Fibroblast of lung (primary cell): ENCODE measurements at regions not wholly inside any gene's neighbourhood (a gene's known extent, or its start where the extent isn't known, plus 50 kb on each side); places are given as distances from the start of the nearest gene placed in this dataset.
A peak's percentile ranks its signal among the peaks of the same experiment; 100 is the strongest.

Experiments used
- DNase-seq, 2 donors: peaks; one replicate each; pipeline versions ENCODE4 v3.0.0 to v3.0.0-alpha.2; 2010; ENCODE audit warnings: low read depth in 2 of 2
- H2AFZ ChIP-seq: 2 replicates; pipeline ENCODE4 v1.5.1; 2012; ENCODE audit warnings: low read length, control low read depth, inconsistent platforms
- H3K27ac ChIP-seq: 2 replicates; pipeline ENCODE4 v1.5.1; 2011; ENCODE audit warnings: low read length, control low read depth; ENCODE audit not compliant: insufficient read depth
- H3K27me3 ChIP-seq: 2 replicates; pipeline ENCODE4 v1.5.1; 2011; ENCODE audit warnings: mild to moderate bottlenecking, low read length; ENCODE audit not compliant: control insufficient read depth, insufficient read depth
- H3K36me3 ChIP-seq: 2 replicates; pipeline ENCODE4 v1.5.1; 2011; ENCODE audit warnings: low read length; ENCODE audit not compliant: control insufficient read depth, insufficient read depth
- H3K4me1 ChIP-seq: 2 replicates; pipeline ENCODE4 v1.5.1; 2011; ENCODE audit warnings: low read length; ENCODE audit not compliant: control insufficient read depth, insufficient read depth; ENCODE audit errors: extremely low read depth
- H3K4me2 ChIP-seq: 2 replicates; pipeline ENCODE4 v1.5.1; 2011; ENCODE audit warnings: low read length, control low read depth; ENCODE audit not compliant: insufficient read depth; ENCODE audit errors: extremely low read depth
- H3K4me3 ChIP-seq, 4 experiments: fragments of 200-600 bp in 1 of 4; sonication (generic) in 1 of 4; replicated peaks in 1 of 4; 2 replicates each; pipeline ENCODE4 v1.5.1; 2011 to 2016; ENCODE audit warnings: low read length in 4 of 4, low read depth in 3 of 4, mild to moderate bottlenecking in 3 of 4, control low read depth in 2 of 4, inconsistent platforms in 1 of 4, mixed read lengths in 1 of 4; ENCODE audit not compliant: insufficient read depth in 1 of 4; ENCODE audit errors: control extremely low read depth in 1 of 4
- H3K79me2 ChIP-seq: 2 replicates; pipeline ENCODE4 v1.5.1; 2012; ENCODE audit warnings: mild to moderate bottlenecking, low read length, inconsistent platforms; ENCODE audit not compliant: control insufficient read depth, insufficient read depth
- H3K9ac ChIP-seq: 2 replicates; pipeline ENCODE4 v1.5.1; 2011; ENCODE audit warnings: mild to moderate bottlenecking, low read length, control low read depth; ENCODE audit not compliant: insufficient read depth
- H3K9me3 ChIP-seq: 2 replicates; pipeline ENCODE4 v1.5.1; 2012; ENCODE audit warnings: low read depth, low read length; ENCODE audit not compliant: control insufficient read depth, insufficient read depth
- H4K20me1 ChIP-seq: 2 replicates; pipeline ENCODE4 v1.5.1; 2011; ENCODE audit warnings: low read length; ENCODE audit not compliant: control insufficient read depth, insufficient read depth; ENCODE audit errors: extremely low read depth
- EZH2 ChIP-seq: IDR thresholded peaks from 2 replicates; pipeline ENCODE4 v1.5.1; 2012; ENCODE audit warnings: low read length, control low read depth, mild to moderate bottlenecking; ENCODE audit errors: missing control alignments
- TF ChIP-seq, protein P1 (sequence below), 2 donors: IDR thresholded peaks in 1 of 2; conservative IDR thresholded peaks in 1 of 2; 1 replicate in 1 of 2; 2 replicates in 1 of 2; pipeline ENCODE4 v1.5.1; 2011 to 2012; ENCODE audit warnings: low read length in 2 of 2, control low read depth in 1 of 2, inconsistent platforms in 1 of 2, low read depth in 1 of 2, mild to moderate bottlenecking in 1 of 2

- no peak overlapping the region for H3K4me3 ChIP-seq
- H3K9me3 ChIP-seq = no peaks in the 10 kb centered on the region
- H4K20me1 ChIP-seq = no peaks in the 10 kb centered on the region
- H2AFZ ChIP-seq = no peak overlapping the region
- peak in 1 of 2 donors; percentile 40 for DNase-seq
- H3K9ac ChIP-seq = no peak overlapping the region
- peaks cover under 1% of the 10 kb centered on the region for H3K4me1 ChIP-seq
- H3K27me3 ChIP-seq = no peaks in the 10 kb centered on the region
- H3K4me2 ChIP-seq = no peak overlapping the region
- H3K36me3 ChIP-seq = no peaks in the 10 kb centered on the region
- H3K79me2 ChIP-seq = no peaks in the 10 kb centered on the region
- no peak overlapping the region for H3K27ac ChIP-seq
- TF ChIP-seq EZH2 = no peak
- TF ChIP-seq, protein P1, sequence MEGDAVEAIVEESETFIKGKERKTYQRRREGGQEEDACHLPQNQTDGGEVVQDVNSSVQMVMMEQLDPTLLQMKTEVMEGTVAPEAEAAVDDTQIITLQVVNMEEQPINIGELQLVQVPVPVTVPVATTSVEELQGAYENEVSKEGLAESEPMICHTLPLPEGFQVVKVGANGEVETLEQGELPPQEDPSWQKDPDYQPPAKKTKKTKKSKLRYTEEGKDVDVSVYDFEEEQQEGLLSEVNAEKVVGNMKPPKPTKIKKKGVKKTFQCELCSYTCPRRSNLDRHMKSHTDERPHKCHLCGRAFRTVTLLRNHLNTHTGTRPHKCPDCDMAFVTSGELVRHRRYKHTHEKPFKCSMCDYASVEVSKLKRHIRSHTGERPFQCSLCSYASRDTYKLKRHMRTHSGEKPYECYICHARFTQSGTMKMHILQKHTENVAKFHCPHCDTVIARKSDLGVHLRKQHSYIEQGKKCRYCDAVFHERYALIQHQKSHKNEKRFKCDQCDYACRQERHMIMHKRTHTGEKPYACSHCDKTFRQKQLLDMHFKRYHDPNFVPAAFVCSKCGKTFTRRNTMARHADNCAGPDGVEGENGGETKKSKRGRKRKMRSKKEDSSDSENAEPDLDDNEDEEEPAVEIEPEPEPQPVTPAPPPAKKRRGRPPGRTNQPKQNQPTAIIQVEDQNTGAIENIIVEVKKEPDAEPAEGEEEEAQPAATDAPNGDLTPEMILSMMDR (conservative IDR thresholded peaks at IDR 0.05 in 1 of 2, IDR thresholded peaks at IDR 0.05 in 1 of 2; ENCODE audit: low read depth in 1 of 2, low read length in 2 of 2) = no peak
These were observed 53.5 kb upstream of the TIPARP start for GRCh38 chr3:156620901-156621300.

- no peak overlapping the region for H3K9ac ChIP-seq
- no peak overlapping the region for H3K4me2 ChIP-seq
- no peaks in the 10 kb centered on the region for H3K36me3 ChIP-seq
- no peaks in the 10 kb centered on the region for H3K27me3 ChIP-seq
- H3K4me1 ChIP-seq = peaks cover 5% of the 10 kb centered on the region
- no peaks in the 10 kb centered on the region for H4K20me1 ChIP-seq
- DNase-seq = peak in 1 of 2 donors; percentile 48
- H3K27ac ChIP-seq = no peak overlapping the region
- H3K79me2 ChIP-seq = no peaks in the 10 kb centered on the region
- H2AFZ ChIP-seq = no peak overlapping the region
- H3K9me3 ChIP-seq = no peaks in the 10 kb centered on the region
- H3K4me3 ChIP-seq = no peak overlapping the region
- TF ChIP-seq, protein P1 (conservative IDR thresholded peaks at IDR 0.05 in 1 of 2, IDR thresholded peaks at IDR 0.05 in 1 of 2; ENCODE audit: low read depth in 1 of 2, low read length in 2 of 2) = no peak
- no peak for TF ChIP-seq EZH2
These were observed 54.1 kb upstream of the TIPARP start for GRCh38 chr3:156620260-156620659.

DNA sequence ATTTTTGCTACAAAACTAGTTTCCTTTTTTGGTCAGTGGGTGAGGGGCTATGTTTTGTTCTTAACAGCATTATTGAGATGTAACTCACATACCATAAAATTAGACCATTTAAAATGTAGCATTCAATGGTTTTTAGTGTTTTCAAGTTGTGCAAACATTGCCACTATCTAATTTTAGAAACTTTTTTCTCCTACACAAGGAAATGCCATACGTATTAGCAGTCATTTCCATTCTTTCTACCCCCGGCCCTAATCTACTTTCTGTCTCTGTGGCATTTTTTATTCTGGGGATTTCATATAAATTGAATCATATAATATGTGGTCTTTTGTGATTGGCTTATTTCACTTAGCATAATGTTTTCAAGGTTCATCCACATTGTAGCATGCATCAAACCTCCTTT is 55.0 kb upstream of the TIPARP start:
- DNase-seq = peak in 1 of 2 donors; percentile 49
- Histone ChIP-seq H3K9ac (no peak overlapping the region), H3K4me1 (peaks cover 5% of the 10 kb centered on the region), H3K9me3 (no peaks in the 10 kb centered on the region), H2AFZ (no peak overlapping the region), H3K36me3 (no peaks in the 10 kb centered on the region), H4K20me1 (no peaks in the 10 kb centered on the region), H3K79me2 (no peaks in the 10 kb centered on the region), H3K27ac (no peak overlapping the region), H3K4me2 (no peak overlapping the region), H3K4me3 (no peak overlapping the region), H3K27me3 (no peaks in the 10 kb centered on the region)
- TF ChIP-seq EZH2 = no peak
- TF ChIP-seq, protein P1 (conservative IDR thresholded peaks at IDR 0.05 in 1 of 2, IDR thresholded peaks at IDR 0.05 in 1 of 2; ENCODE audit: low read depth in 1 of 2, low read length in 2 of 2) = no peak
